GM23248 (cell line): ENCODE measurements at regions not wholly inside any gene's neighbourhood (a gene's known extent, or its start where the extent isn't known, plus 50 kb on each side); places are given as distances from the start of the nearest gene placed in this dataset.

Experiments used
- DNase-seq: peaks from one replicate; pipeline ENCODE4 v3.0.0-alpha.2; 2015
- H2AFZ ChIP-seq: fragments of 200-600 bp; sonication (generic); 2 replicates; pipeline ENCODE4 v1.6.1; 2016; ENCODE audit warnings: antibody characterized with exemption
- H3F3A ChIP-seq: fragments of 200-600 bp; sonication (generic); 2 replicates; pipeline ENCODE4 v1.6.1; 2016; ENCODE audit warnings: mild to moderate bottlenecking, antibody characterized with exemption, mixed run types; ENCODE audit not compliant: insufficient read depth
- H3K27ac ChIP-seq: fragments of 200-600 bp; sonication (generic); 2 replicates; pipeline ENCODE4 v1.5.1; 2016; ENCODE audit warnings: mild to moderate bottlenecking
- H3K27me3 ChIP-seq: fragments of 200-600 bp; sonication (generic); replicated peaks from 2 replicates; pipeline ENCODE4 v1.6.1; 2016; ENCODE audit warnings: mild to moderate bottlenecking; ENCODE audit not compliant: insufficient read depth
- H3K36me3 ChIP-seq: fragments of 200-600 bp; sonication (generic); 2 replicates; pipeline ENCODE4 v1.6.1; 2016; ENCODE audit warnings: low read depth, mild to moderate bottlenecking
- H3K4me1 ChIP-seq: fragments of 200-600 bp; sonication (generic); 2 replicates; pipeline ENCODE4 v1.6.1; 2016; ENCODE audit warnings: mild to moderate bottlenecking; ENCODE audit not compliant: insufficient read depth
- H3K4me2 ChIP-seq: fragments of 200-600 bp; sonication (generic); one replicate; pipeline ENCODE4 v1.6.1; 2016; ENCODE audit warnings: mild to moderate bottlenecking; ENCODE audit not compliant: unreplicated experiment
- H3K4me3 ChIP-seq: fragments of 200-600 bp; sonication (generic); 2 replicates; pipeline ENCODE4 v1.5.1; 2016; ENCODE audit warnings: mild to moderate bottlenecking
- H3K79me2 ChIP-seq: fragments of 200-600 bp; sonication (generic); 2 replicates; pipeline ENCODE4 v1.6.1; 2016; ENCODE audit warnings: mild to moderate bottlenecking; ENCODE audit not compliant: insufficient read depth
- H3K9ac ChIP-seq: fragments of 200-600 bp; sonication (generic); 2 replicates; pipeline ENCODE4 v1.6.1; 2016; ENCODE audit warnings: mild to moderate bottlenecking
- H3K9me2 ChIP-seq: fragments of 200-600 bp; sonication (generic); 2 replicates; pipeline ENCODE4 v1.6.1; 2016; ENCODE audit warnings: mixed run types, mild to moderate bottlenecking, moderate library complexity; ENCODE audit not compliant: insufficient read depth
- H3K9me3 ChIP-seq: fragments of 200-600 bp; sonication (generic); one replicate; pipeline ENCODE4 v1.6.1; 2017; ENCODE audit warnings: low read depth
- H4K20me1 ChIP-seq: fragments of 200-600 bp; sonication (generic); 2 replicates; pipeline ENCODE4 v1.6.0; 2016; ENCODE audit not compliant: insufficient read depth
- EZH2 ChIP-seq: fragments of 200-600 bp; sonication (generic); IDR thresholded peaks from 2 replicates; pipeline ENCODE4 v1.6.1; 2018; ENCODE audit warnings: antibody characterized with exemption, mild to moderate bottlenecking; ENCODE audit not compliant: insufficient read depth, poor library complexity, severe bottlenecking
- EZH2phosphoT487 ChIP-seq: fragments of 200-600 bp; sonication (generic); IDR thresholded peaks from 2 replicates; pipeline ENCODE4 v1.6.1; 2018; ENCODE audit warnings: antibody characterized with exemption, moderate library complexity, mild to moderate bottlenecking, low read depth; ENCODE audit not compliant: insufficient read depth
- WGBS, 2 experiments: methylation state at CpG; one replicate each; pipeline ENCODE4 v1.1.6; 2015 to 2017; ENCODE audit warnings: low lambda C conversion rate in 2 of 2, low coverage in 1 of 2; ENCODE audit errors: missing lambda C conversion rate in 2 of 2; 5-methylcytosine and 5-hydroxymethylcytosine counted together
- in situ Hi-C: fragments of 300-500 bp; cut with MboI; formaldehyde crosslinking; loops from 2 replicates; pipeline ENCODE4 v1.15.0; 2020

DNA sequence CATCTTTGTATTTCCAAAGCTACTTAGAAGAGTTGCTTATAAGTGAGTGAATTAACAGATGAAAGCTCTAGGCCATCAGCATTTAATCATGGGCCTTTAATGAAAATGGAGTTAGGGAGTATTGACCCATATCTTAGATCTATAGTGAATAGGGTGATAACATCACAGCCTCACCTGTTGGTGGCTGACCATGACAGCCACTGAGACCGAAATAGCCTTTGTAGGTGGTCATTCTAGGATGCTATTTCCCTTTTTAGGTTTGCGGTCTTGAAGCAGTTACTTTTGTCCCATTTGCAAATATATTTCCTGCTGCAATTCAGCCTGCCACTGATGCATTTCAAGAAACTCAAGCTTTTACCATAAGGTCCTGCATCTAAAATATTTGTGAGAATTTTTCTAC is 410.1 kb upstream of the LYPLAL1 start:
- no peaks in the 10 kb centered on the region for H3K36me3 ChIP-seq
- no peaks in the 10 kb centered on the region for H3K79me2 ChIP-seq
- no peak overlapping the region for H3K27ac ChIP-seq
- TF ChIP-seq EZH2, result no peak
- TF ChIP-seq EZH2phosphoT487, result no peak
- no peak overlapping the region for H3K9ac ChIP-seq
- in situ Hi-C loops, result no loop called here
- 91% methylated on average over 2 of the region's 2 CpGs for WGBS, 2 experiments
- H3K9me2 ChIP-seq, result no peaks in the 10 kb centered on the region
- peaks cover 16% of the 10 kb centered on the region for H3K4me1 ChIP-seq
- no peaks in the 10 kb centered on the region for H3K27me3 ChIP-seq
- H3K4me2 ChIP-seq, result no peak overlapping the region
- no peaks in the 10 kb centered on the region for H4K20me1 ChIP-seq
- no peak overlapping the region for H2AFZ ChIP-seq
- no peak for DNase-seq
- no peaks in the 10 kb centered on the region for H3K9me3 ChIP-seq
- H3F3A ChIP-seq, result no peaks in the 10 kb centered on the region
- H3K4me3 ChIP-seq, result no peak overlapping the region

DNA sequence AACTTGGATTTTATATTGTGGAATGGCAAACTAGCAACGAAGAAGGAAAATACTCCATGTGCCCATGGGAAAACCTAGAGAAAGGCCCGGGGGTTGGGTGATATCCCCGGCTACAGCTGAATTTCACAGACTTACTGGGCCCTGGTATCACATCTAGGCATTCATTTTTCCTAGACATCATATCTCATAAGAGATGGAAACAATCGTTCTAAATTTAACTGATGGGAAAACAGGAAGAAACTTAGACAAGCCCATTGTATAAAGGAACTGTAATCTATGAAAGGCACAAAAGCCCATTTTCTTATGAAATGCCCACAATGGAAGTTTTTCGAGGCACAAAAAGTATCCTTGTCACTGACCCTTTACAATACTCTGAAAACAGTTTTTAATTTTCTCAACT is 407.9 kb upstream of the LYPLAL1 start:
- Histone ChIP-seq H3K79me2 (no peaks in the 10 kb centered on the region), H3K4me2 (no peak overlapping the region), H3K27me3 (no peaks in the 10 kb centered on the region), H3K4me3 (no peak overlapping the region), H3K9me2 (no peaks in the 10 kb centered on the region), H4K20me1 (no peaks in the 10 kb centered on the region), H3K27ac (no peak overlapping the region), H3K4me1 (peaks cover 8% of the 10 kb centered on the region), H3K36me3 (no peaks in the 10 kb centered on the region), H3F3A (no peaks in the 10 kb centered on the region), H3K9ac (no peak overlapping the region), H3K9me3 (no peaks in the 10 kb centered on the region), H2AFZ (no peak overlapping the region)
- WGBS, 2 experiments, result 89 to 92% methylated on average over 5 of the region's 5 CpGs
- no peak for TF ChIP-seq EZH2phosphoT487
- TF ChIP-seq EZH2, result no peak
- no peak for DNase-seq
- in situ Hi-C loops, result no loop called here

DNA sequence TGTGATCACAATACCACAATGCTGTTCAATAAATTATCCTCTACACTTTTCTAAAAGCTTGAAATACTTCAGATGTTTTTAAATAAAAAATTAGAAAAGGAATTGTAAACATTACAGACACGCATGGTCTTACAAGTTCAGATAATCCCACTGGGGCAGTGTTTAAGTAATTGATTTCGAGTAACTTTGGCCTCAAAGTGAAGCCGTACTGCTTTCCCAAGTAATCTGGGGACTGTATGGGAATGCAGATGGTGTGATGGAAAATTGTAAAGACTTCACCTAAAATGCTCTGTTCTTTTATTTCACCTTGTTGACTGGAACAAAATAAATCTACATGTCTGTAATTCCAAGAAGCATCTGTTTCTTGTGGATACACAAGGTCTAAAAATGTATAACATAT is 401.7 kb upstream of the LYPLAL1 start:
- Histone ChIP-seq H3K27me3 (no peaks in the 10 kb centered on the region), H3K4me2 (no peak overlapping the region), H3K9me3 (no peaks in the 10 kb centered on the region), H3K9ac (no peak overlapping the region), H3K4me1 (peaks cover 10% of the 10 kb centered on the region), H3K9me2 (no peaks in the 10 kb centered on the region), H3K4me3 (no peak overlapping the region), H4K20me1 (no peaks in the 10 kb centered on the region), H2AFZ (no peak overlapping the region), H3F3A (peaks cover 8% of the 10 kb centered on the region; the same call in 1 of the 2 replicates), H3K79me2 (no peaks in the 10 kb centered on the region), H3K27ac (no peak overlapping the region), H3K36me3 (no peaks in the 10 kb centered on the region)
- no peak for TF ChIP-seq EZH2
- TF ChIP-seq EZH2phosphoT487, result no peak
- in situ Hi-C loops, result no loop called here
- no peak for DNase-seq
- 97 to 99% methylated on average over 3 of the region's 3 CpGs for WGBS, 2 experiments

DNA sequence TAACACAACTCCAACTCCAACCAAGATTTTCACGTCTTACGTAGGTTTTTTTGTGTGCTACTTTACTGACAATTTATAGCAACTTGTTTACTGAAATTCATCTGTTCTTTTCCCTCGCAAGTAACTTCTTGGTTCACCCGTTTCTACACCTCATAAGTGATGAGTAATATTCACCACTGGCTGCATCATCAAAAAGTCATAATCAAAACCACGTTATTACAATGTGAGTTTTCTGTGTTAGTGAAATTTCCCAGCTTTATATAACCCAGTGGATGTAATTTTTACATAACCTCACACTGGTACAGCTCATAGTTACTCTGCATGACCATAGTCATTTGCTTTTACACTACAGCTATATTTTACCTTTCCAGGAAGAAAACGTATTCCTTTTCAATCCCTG is 401.1 kb upstream of the LYPLAL1 start:
- peak; percentile 86 for DNase-seq
- no peaks in the 10 kb centered on the region for H3K36me3 ChIP-seq
- in situ Hi-C loops, result no loop called here
- no peak for TF ChIP-seq EZH2phosphoT487
- TF ChIP-seq EZH2, result no peak
- 5 to 6% methylated on average over 6 of the region's 6 CpGs for WGBS, 2 experiments
- peaks cover 8% of the 10 kb centered on the region; the same call in 1 of the 2 replicates for H3F3A ChIP-seq
- peak overlapping the region; percentile 58 for H3K4me2 ChIP-seq
- no peaks in the 10 kb centered on the region for H3K27me3 ChIP-seq
- H3K9me3 ChIP-seq, result no peaks in the 10 kb centered on the region
- no peak overlapping the region for H3K9ac ChIP-seq
- H3K9me2 ChIP-seq, result no peaks in the 10 kb centered on the region
- H4K20me1 ChIP-seq, result no peaks in the 10 kb centered on the region
- peaks cover 10% of the 10 kb centered on the region for H3K4me1 ChIP-seq
- no peak overlapping the region for H3K27ac ChIP-seq
- H3K4me3 ChIP-seq, result 0 out of 2 replicates have a peak overlapping the region, but pooled peaks have one; percentile 4
- H2AFZ ChIP-seq, result no peak overlapping the region
- no peaks in the 10 kb centered on the region for H3K79me2 ChIP-seq

DNA sequence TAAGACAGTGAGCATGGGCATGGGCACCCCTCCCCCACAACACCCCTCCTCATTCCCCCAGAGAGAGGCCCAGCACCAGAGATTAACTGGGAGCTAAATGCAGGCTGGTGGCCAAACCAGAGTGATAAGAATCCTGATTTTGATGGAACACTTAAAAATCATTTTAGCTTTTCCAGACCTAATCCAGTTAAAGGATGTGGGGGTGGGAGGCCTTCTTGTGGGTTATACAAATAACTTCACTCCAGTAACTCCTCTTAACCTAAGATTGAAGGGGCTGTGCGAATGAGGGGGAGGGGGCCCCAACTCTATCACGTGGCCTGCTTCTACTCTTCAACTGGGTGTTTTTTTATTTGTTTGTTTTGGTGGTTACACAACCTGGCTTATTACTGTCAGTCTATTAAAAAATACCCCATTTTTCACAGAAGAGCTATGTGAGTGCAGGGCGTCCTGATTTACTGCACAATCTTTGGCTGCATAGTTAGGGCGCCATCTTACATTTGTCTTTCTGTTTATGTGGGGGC is 398.1 kb upstream of the LYPLAL1 start:
- Histone ChIP-seq H3K4me1 (peaks cover 10% of the 10 kb centered on the region), H2AFZ (no peak overlapping the region), H3K36me3 (no peaks in the 10 kb centered on the region), H3F3A (peaks cover 8% of the 10 kb centered on the region; the same call in 1 of the 2 replicates), H3K9me3 (no peaks in the 10 kb centered on the region), H4K20me1 (no peaks in the 10 kb centered on the region), H3K27me3 (no peaks in the 10 kb centered on the region), H3K79me2 (no peaks in the 10 kb centered on the region), H3K27ac (no peak overlapping the region), H3K9ac (no peak overlapping the region), H3K4me3 (no peak overlapping the region), H3K9me2 (no peaks in the 10 kb centered on the region), H3K4me2 (no peak overlapping the region)
- in situ Hi-C loops, result no loop called here
- 83 to 90% methylated on average over 4 of the region's 4 CpGs for WGBS, 2 experiments
- no peak for TF ChIP-seq EZH2phosphoT487
- TF ChIP-seq EZH2, result no peak
- DNase-seq, result no peak
